GM12878 (cell line): ENCODE measurements at regions not wholly inside any gene's neighbourhood (a gene's known extent, or its start where the extent isn't known, plus 50 kb on each side); places are given as distances from the start of the nearest gene placed in this dataset.

ENCODE experiments used
- ATAC-seq: fragments of 200-7000 bp; cut with Tn5 transposase; 3 replicates; pipeline ENCODE4 v1.9.1; 2020; ENCODE audit warnings: mild to moderate bottlenecking, moderate library complexity
- BruUV-seq: library from RNA; stranded (reverse); fragments of 400-500 nt; replicated peaks from 2 replicates; lab custom pipeline; 2021; lab: Mats Ljungman, UMichigan
- CTCF ChIA-PET: fragments of 300-600 bp; sonication (Branson Sonifier 250); formaldehyde crosslinking; extraction: SDS; loops from one replicate; lab custom pipeline; 2021; ENCODE audit warnings: inconsistent platforms; lab: Yijun Ruan, JAX
- POLR2A ChIA-PET: fragments of 350-600 bp; formaldehyde crosslinking; extraction: SDS; loops from one replicate; lab custom pipeline; 2021; ENCODE audit warnings: inconsistent platforms; lab: Charles Lee
- RAD21 ChIA-PET: fragments of 300-600 bp; sonication (Branson Sonifier 250); formaldehyde crosslinking; loops from one replicate; lab custom pipeline; 2023; ENCODE audit warnings: antibody characterized with exemption; ENCODE audit not compliant: unreplicated experiment; lab: Charles Lee
- SMC1A ChIA-PET: fragments of 300-600 bp; sonication (Branson Sonifier 250); formaldehyde crosslinking; loops from one replicate; lab custom pipeline; 2023; ENCODE audit not compliant: unreplicated experiment, uncharacterized antibody; lab: Charles Lee
- DNase-seq: peaks from one replicate; pipeline ENCODE4 v3.0.0-alpha.2; 2011; ENCODE audit warnings: low read depth, low spot score
- FAIRE-seq: peaks from 3 replicates; lab custom pipeline; 2011; peaks lifted over from hg19 to GRCh38; lab: Jason Lieb, UNC
- H2AFZ ChIP-seq: 2 replicates; pipeline ENCODE4 v1.6.0; 2011; ENCODE audit warnings: low read depth, low read length, control low read depth; ENCODE audit not compliant: control insufficient read depth
- H3K27ac ChIP-seq: 2 replicates; pipeline ENCODE4 v1.5.1; 2011; ENCODE audit warnings: control low read depth; ENCODE audit not compliant: control insufficient read depth, insufficient read depth
- H3K27me3 ChIP-seq, 2 experiments: replicated peaks in 1 of 2; 2 replicates each; pipeline versions ENCODE4 v1.6.0 to v1.6.1; 2011; ENCODE audit warnings: low read length in 1 of 2; ENCODE audit not compliant: control insufficient read depth in 2 of 2, insufficient read depth in 2 of 2
- H3K36me3 ChIP-seq, 2 experiments: 2 replicates each; pipeline ENCODE4 v1.5.1; 2011; ENCODE audit warnings: low read length in 1 of 2; ENCODE audit not compliant: control insufficient read depth in 2 of 2, insufficient read depth in 2 of 2
- H3K4me1 ChIP-seq: 2 replicates; pipeline ENCODE4 v1.6.1; 2011; ENCODE audit warnings: mild to moderate bottlenecking, low read length, moderate library complexity, mixed read lengths; ENCODE audit not compliant: control insufficient read depth, insufficient read depth
- H3K4me2 ChIP-seq: 2 replicates; pipeline ENCODE4 v1.6.0; 2011; ENCODE audit warnings: control low read depth; ENCODE audit not compliant: control insufficient read depth, insufficient read depth
- H3K4me3 ChIP-seq: fragments of 200-600 bp; sonication (generic); 2 replicates; pipeline ENCODE4 v1.5.1; 2016
- H3K79me2 ChIP-seq: 2 replicates; pipeline ENCODE4 v1.6.0; 2011; ENCODE audit warnings: low read length; ENCODE audit not compliant: control insufficient read depth, insufficient read depth
- H3K9ac ChIP-seq: 2 replicates; pipeline ENCODE4 v1.8.0; 2011; ENCODE audit warnings: low read length, control low read depth, mixed read lengths; ENCODE audit not compliant: control insufficient read depth, insufficient read depth
- H3K9me3 ChIP-seq: replicated peaks from 3 replicates; pipeline ENCODE4 v1.5.1; 2011; ENCODE audit warnings: mild to moderate bottlenecking, low read length; ENCODE audit not compliant: control insufficient read depth, insufficient read depth
- H4K20me1 ChIP-seq: 2 replicates; pipeline ENCODE4 v1.6.0; 2011; ENCODE audit not compliant: control insufficient read depth, insufficient read depth
- BCL11A ChIP-seq: IDR thresholded peaks from 2 replicates; pipeline ENCODE4 v1.6.1; 2011; ENCODE audit warnings: low read depth, low read length
- HDAC6 ChIP-seq: fragments of 200-600 bp; sonication (generic); IDR thresholded peaks from one replicate; pipeline ENCODE4 v1.8.0; 2017; ENCODE audit warnings: antibody characterized with exemption; ENCODE audit not compliant: unreplicated experiment
- MTA2 ChIP-seq: fragments of 450-650 bp; IDR thresholded peaks from 2 replicates; pipeline ENCODE4 v1.6.1; 2016; ENCODE audit warnings: low read depth, mild to moderate bottlenecking, moderate library complexity
- NFXL1 ChIP-seq: fragments of 450-650 bp; IDR thresholded peaks from 2 replicates; pipeline ENCODE4 v1.6.1; 2017; ENCODE audit warnings: antibody characterized with exemption, mild to moderate bottlenecking, borderline replicate concordance
- ZNF274 ChIP-seq: IDR thresholded peaks from one replicate; pipeline ENCODE4 v1.8.0; 2011; ENCODE audit not compliant: insufficient read length, insufficient read depth
- ZNF384 ChIP-seq: IDR thresholded peaks from 2 replicates; pipeline ENCODE4 v1.6.1; 2012; ENCODE audit warnings: low read depth, mild to moderate bottlenecking, low read length, improper control_type of control experiment, borderline replicate concordance
- WGBS: methylation state at CpG from one replicate; pipeline ENCODE4 v1.1.6; 2016; ENCODE audit warnings: low lambda C conversion rate; ENCODE audit not compliant: insufficient replicate concordance, insufficient coverage; ENCODE audit errors: missing lambda C conversion rate; 5-methylcytosine and 5-hydroxymethylcytosine counted together
- in situ Hi-C: fragments of 300-500 bp; cut with MboI; formaldehyde crosslinking; loops from 9 replicates; pipeline ENCODE4 v1.14.3; 2018; ENCODE audit warnings: mixed read lengths
- intact Hi-C: fragments of 100-400 bp; cut with micrococcal nuclease; formaldehyde crosslinking; loops from one replicate; pipeline ENCODE4 v1.14.2; 2022; ENCODE audit not compliant: unreplicated experiment
- TF ChIP-seq, protein P1 (sequence below): IDR thresholded peaks from 2 replicates; pipeline ENCODE4 v1.6.1; 2012; ENCODE audit warnings: mild to moderate bottlenecking, low read depth, low read length
- TF ChIP-seq, protein P2 (sequence below): fragments of 450-650 bp; formaldehyde crosslinking; IDR thresholded peaks from 2 replicates; pipeline ENCODE4 v1.4.0; 2022; ENCODE audit warnings: mild to moderate bottlenecking, moderate library complexity

DNA sequence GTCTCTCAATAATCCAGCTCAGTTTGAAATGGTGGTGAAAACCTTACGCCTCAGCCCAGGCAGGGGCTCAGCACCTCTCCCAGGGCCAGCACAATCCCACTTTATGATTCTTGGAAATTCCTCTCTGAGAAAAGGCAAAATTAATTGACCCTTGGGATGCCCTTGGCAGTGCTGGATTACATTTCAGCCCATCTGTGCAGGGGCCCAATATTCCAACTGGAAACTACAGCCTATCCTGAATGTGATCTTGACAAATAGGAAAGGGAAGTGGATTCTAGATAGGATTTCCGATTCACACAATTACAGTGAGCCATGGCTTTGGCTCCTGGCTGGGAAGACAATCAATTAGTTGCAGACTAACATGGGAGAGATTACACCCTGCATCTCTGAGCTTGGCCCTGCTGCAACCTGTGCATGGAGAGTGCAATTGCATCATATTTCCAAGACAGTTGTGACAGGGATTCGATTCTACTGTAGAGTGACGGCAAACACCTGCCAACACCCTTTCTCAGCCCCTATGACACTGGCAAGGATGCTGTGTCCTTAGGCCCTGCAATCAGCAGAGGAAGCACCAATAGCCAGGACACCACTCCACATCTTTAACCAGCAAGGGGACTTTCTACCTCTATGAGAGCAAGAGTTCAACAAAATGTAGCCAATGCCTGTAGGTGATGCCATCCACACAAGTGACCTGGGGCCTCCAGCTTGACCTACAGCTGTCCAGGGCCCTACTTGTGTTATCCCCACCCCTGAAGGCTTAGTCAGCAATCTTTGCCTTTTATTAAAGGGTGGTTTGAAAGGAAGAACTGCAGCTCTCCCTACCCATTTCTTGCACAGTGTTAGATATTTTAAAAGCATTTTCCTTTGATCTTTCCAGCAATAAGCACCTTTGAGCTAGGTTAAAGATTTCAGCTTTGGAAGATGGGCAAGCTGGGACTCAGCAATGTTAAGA lies 187.2 kb upstream of the HS6ST1 start (continued):
- TF ChIP-seq, protein P1, sequence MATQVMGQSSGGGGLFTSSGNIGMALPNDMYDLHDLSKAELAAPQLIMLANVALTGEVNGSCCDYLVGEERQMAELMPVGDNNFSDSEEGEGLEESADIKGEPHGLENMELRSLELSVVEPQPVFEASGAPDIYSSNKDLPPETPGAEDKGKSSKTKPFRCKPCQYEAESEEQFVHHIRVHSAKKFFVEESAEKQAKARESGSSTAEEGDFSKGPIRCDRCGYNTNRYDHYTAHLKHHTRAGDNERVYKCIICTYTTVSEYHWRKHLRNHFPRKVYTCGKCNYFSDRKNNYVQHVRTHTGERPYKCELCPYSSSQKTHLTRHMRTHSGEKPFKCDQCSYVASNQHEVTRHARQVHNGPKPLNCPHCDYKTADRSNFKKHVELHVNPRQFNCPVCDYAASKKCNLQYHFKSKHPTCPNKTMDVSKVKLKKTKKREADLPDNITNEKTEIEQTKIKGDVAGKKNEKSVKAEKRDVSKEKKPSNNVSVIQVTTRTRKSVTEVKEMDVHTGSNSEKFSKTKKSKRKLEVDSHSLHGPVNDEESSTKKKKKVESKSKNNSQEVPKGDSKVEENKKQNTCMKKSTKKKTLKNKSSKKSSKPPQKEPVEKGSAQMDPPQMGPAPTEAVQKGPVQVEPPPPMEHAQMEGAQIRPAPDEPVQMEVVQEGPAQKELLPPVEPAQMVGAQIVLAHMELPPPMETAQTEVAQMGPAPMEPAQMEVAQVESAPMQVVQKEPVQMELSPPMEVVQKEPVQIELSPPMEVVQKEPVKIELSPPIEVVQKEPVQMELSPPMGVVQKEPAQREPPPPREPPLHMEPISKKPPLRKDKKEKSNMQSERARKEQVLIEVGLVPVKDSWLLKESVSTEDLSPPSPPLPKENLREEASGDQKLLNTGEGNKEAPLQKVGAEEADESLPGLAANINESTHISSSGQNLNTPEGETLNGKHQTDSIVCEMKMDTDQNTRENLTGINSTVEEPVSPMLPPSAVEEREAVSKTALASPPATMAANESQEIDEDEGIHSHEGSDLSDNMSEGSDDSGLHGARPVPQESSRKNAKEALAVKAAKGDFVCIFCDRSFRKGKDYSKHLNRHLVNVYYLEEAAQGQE = no peak
- TF ChIP-seq ZNF384 = no peak
- TF ChIP-seq, all 136 proteins: peak for 0

DNA sequence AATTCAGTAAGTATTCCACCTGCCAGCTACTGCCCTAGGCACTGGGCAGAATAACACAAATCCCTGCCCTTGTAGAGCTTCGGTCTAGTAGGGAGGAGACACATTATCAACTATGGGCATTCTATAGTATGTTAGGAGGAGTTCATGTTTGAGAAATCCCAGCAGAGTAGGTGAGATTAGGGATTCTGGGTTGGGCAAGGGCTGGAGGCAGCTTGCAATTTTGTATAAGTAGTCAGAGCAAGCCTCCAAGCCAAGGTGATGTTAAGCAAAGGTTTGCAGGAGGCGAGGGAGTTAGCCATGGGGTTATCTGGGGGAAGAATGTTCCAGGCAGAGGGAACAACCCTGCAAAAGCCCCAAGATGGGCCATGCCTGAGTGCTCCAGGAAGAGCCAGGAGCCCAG lies 187.9 kb upstream of the HS6ST1 start:
- in situ Hi-C loops = no loop called here
- no peak for ATAC-seq
- WGBS = 24% methylated on average over 2 of the region's 2 CpGs
- ChIA-PET RAD21 (no interaction called here), CTCF (no interaction called here), POLR2A (no interaction called here), SMC1A (no interaction called here)
- Histone ChIP-seq H3K4me3 (no peak overlapping the region), H3K9ac (no peak overlapping the region), H3K4me2 (no peak overlapping the region), H2AFZ (no peak overlapping the region), H3K27me3 (no peaks in the 10 kb centered on the region; a peak in 1 of 4 replicates), H3K27ac (no peak overlapping the region), H3K4me1 (no peaks in the 10 kb centered on the region), H3K9me3 (no peaks in the 10 kb centered on the region), H3K36me3 (no peaks in the 10 kb centered on the region), H3K79me2 (no peaks in the 10 kb centered on the region), H4K20me1 (no peaks in the 10 kb centered on the region)
- TF ChIP-seq MTA2 (no peak), NFXL1 (no peak), BCL11A (no peak), ZNF274 (no peak), HDAC6 (no peak)
- TF ChIP-seq, protein P2, sequence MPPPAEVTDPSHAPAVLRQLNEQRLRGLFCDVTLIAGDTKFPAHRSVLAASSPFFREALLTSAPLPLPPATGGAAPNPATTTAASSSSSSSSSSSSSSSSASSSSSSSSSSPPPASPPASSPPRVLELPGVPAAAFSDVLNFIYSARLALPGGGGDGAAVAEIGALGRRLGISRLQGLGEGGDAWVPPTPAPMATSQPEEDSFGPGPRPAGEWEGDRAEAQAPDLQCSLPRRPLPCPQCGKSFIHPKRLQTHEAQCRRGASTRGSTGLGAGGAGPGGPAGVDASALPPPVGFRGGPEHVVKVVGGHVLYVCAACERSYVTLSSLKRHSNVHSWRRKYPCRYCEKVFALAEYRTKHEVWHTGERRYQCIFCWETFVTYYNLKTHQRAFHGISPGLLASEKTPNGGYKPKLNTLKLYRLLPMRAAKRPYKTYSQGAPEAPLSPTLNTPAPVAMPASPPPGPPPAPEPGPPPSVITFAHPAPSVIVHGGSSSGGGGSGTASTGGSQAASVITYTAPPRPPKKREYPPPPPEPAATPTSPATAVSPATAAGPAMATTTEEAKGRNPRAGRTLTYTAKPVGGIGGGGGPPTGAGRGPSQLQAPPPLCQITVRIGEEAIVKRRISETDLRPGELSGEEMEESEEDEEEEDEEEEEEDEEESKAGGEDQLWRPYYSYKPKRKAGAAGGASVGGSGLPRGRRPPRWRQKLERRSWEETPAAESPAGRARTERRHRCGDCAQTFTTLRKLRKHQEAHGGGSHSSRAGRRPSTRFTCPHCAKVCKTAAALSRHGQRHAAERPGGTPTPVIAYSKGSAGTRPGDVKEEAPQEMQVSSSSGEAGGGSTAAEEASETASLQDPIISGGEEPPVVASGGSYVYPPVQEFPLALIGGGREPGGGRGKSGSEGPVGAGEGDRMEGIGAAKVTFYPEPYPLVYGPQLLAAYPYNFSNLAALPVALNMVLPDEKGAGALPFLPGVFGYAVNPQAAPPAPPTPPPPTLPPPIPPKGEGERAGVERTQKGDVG = no peak
- no TSS peak for BruUV-seq
- no peak for DNase-seq
- no peak for FAIRE-seq
- intact Hi-C loops = no loop called here
